ENCODE measurements at regions not wholly inside any gene's neighbourhood (a gene's known extent, or its start where the extent isn't known, plus 50 kb on each side); places are given as distances from the start of the nearest gene placed in this dataset.

DNA sequence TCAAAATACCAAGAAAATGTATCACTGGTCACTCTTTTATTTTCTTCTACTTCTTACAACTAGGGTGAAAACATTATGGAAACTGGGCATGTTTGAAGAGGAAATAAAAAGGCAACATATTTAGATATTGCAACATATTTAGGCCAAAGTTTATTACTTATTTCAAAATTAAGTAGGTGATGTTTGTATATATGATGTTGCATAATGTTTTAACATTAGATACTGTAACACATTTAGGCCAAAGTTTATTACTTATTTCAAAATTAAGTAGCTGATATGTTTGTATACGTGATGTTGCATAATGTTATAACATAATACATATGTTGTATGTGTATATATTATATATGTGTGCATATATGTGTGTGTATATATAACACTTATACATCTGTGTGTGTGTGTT lies 451.3 kb downstream of the LIG4 start:
- TF ChIP-seq, protein P1, sequence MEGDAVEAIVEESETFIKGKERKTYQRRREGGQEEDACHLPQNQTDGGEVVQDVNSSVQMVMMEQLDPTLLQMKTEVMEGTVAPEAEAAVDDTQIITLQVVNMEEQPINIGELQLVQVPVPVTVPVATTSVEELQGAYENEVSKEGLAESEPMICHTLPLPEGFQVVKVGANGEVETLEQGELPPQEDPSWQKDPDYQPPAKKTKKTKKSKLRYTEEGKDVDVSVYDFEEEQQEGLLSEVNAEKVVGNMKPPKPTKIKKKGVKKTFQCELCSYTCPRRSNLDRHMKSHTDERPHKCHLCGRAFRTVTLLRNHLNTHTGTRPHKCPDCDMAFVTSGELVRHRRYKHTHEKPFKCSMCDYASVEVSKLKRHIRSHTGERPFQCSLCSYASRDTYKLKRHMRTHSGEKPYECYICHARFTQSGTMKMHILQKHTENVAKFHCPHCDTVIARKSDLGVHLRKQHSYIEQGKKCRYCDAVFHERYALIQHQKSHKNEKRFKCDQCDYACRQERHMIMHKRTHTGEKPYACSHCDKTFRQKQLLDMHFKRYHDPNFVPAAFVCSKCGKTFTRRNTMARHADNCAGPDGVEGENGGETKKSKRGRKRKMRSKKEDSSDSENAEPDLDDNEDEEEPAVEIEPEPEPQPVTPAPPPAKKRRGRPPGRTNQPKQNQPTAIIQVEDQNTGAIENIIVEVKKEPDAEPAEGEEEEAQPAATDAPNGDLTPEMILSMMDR (conservative IDR thresholded peaks at IDR 0.05; ENCODE audit: low read depth, low read length), result no peak
- no peak overlapping the region for H3K4me3 ChIP-seq (ENCODE audit: low read depth, low read length)
- no peak for DNase-seq (ENCODE audit: low read depth)

DNA sequence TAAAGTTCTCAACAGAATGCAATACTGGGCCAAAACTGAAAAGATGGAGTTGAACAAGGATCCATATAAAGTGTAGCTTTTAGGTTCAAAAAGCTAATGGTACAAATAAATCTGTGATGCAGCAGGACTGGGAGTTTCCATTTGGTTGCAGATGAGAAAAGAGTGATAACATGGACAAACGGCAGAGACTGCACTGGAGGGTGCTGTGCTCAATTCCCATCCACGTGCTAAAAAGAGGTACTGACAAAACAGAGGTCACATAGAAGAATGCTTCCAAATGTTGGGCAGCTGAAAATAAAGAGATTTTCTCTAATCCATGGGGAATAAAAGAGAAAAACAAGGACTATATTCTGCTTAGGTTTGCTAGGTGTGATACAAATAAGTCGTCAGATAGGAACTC lies 461.6 kb downstream of the LIG4 start:
- H3K4me3 ChIP-seq (ENCODE audit: low read depth, low read length), result no peak overlapping the region
- DNase-seq (ENCODE audit: low read depth), result no peak
- TF ChIP-seq, protein P1 (conservative IDR thresholded peaks at IDR 0.05; ENCODE audit: low read depth, low read length), result no peak

DNA sequence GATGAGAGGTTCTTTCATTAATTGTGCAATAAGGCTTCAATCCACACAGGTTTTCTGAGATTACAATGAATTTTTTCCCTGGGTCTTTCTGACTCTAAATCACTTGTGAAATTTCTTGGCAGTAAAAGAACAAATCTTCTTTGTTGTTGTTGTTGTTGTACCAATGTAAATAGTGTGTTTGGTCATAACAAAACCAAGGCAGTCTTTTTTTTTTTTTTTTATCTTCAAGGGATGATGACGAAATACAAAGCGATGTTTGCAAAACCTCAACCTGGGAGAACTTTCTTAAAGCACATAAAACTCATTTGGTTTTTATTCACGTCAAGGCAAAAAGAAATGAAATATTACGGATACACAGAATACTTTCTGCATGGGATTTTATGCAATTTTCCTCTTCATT lies 462.0 kb downstream of the LIG4 start:
- TF ChIP-seq, protein P1 (conservative IDR thresholded peaks at IDR 0.05; ENCODE audit: low read depth, low read length), result no peak
- no peak for DNase-seq (ENCODE audit: low read depth)
- no peak overlapping the region for H3K4me3 ChIP-seq (ENCODE audit: low read depth, low read length)

DNA sequence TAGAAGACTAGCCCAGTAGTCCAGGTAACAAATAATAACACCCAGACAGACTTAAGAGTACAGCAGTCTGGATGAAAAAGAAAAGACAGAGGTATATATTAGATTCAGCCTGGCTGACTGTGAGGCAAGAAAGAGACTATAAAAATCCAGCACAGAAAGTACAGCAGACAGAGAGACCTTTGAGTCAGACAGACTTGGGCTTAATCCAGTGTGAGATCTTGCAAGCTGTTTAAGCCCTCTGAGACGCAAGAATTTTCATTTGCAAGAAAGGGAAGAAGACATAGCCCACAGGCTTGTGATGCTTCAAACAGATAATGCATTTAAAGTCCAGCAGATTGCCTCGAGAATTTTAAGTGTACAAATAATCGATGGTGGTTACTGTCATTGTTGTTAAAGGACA lies 471.4 kb downstream of the LIG4 start:
- TF ChIP-seq, protein P1 (conservative IDR thresholded peaks at IDR 0.05; ENCODE audit: low read depth, low read length), result no peak
- H3K4me3 ChIP-seq (ENCODE audit: low read depth, low read length), result no peak overlapping the region
- no peak for DNase-seq (ENCODE audit: low read depth)

DNA sequence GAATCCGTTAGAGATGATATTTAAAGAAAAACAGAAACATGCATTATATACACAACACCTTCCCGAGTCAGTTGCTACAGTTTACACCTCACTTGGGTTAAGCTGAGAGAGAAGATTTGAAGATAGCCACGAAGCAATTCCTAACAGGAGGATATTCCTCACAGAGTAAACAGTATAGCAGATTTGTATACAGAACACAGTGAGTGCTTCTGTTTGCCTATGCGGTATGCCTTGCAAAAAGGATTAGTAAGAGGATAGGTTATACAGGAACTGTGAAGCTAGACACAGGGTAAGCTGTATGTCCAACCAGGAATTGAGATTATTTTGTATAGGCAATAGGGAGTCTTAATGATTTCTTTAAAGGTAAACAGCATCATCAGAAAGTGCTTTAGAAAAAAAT lies 471.8 kb downstream of the LIG4 start:
- TF ChIP-seq, protein P1 (conservative IDR thresholded peaks at IDR 0.05; ENCODE audit: low read depth, low read length), result no peak
- no peak overlapping the region for H3K4me3 ChIP-seq (ENCODE audit: low read depth, low read length)

DNA sequence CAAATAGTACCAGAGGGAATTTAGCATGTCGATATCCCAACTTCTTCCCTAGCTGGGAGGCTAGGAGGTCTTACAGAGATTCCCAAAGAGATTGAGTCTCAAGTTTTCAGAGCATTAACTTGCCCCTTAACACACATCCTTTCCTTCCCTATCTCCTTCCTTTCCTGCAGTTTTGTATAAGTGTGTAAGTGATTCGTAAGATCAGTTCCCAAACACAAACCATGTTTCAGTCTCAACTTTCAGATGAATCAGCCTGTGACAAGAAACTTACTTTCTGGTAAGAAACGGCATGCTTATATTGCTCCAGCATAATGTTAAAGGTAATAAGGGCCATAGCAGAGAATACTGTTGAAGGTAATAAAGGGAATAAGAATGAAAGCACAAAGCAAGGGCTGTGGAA lies 472.2 kb downstream of the LIG4 start:
- TF ChIP-seq, protein P1 (conservative IDR thresholded peaks at IDR 0.05; ENCODE audit: low read depth, low read length), result no peak
- DNase-seq (ENCODE audit: low read depth), result no peak

More for the DNA sequence above, 471.8 kb downstream of the LIG4 start:
- no peak for DNase-seq (ENCODE audit: low read depth)

DNA sequence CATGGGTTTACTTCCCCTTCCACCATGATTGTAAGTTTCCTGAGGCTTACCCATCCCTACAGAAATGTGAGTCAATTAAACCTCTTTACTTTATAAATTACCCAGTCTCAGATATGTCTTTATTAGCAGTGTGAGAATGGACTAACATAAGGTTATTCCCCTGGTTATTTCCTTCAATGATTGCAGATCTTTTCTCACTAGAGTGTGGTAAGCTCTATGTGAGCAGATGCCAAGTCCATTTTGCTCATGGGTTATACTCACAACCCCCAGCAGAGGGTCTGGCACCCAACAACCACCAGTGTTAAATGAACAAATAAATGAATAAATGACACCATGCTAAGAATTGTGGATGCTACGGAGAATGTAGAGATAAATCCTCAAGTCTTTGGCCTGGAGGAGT lies 472.8 kb downstream of the LIG4 start:
- no peak overlapping the region for H3K4me3 ChIP-seq (ENCODE audit: low read depth, low read length)
- no peak for DNase-seq (ENCODE audit: low read depth)
- TF ChIP-seq, protein P1 (conservative IDR thresholded peaks at IDR 0.05; ENCODE audit: low read depth, low read length), result no peak

More for the DNA sequence above, 472.2 kb downstream of the LIG4 start:
- no peak overlapping the region for H3K4me3 ChIP-seq (ENCODE audit: low read depth, low read length)
